GM19468 (cell line): ENCODE measurements at regions not wholly inside any gene's neighbourhood (a gene's known extent, or its start where the extent isn't known, plus 50 kb on each side); places are given as distances from the start of the nearest gene placed in this dataset.

Experiments used
- ATAC-seq: cut with Tn5 transposase; IDR thresholded peaks from one replicate; pipeline ENCODE4 v1.9.1; 2021; ENCODE audit warnings: mild to moderate bottlenecking, moderate library complexity, moderate number of reproducible peaks; ENCODE audit not compliant: unreplicated experiment; ENCODE audit errors: extremely low read depth

DNA sequence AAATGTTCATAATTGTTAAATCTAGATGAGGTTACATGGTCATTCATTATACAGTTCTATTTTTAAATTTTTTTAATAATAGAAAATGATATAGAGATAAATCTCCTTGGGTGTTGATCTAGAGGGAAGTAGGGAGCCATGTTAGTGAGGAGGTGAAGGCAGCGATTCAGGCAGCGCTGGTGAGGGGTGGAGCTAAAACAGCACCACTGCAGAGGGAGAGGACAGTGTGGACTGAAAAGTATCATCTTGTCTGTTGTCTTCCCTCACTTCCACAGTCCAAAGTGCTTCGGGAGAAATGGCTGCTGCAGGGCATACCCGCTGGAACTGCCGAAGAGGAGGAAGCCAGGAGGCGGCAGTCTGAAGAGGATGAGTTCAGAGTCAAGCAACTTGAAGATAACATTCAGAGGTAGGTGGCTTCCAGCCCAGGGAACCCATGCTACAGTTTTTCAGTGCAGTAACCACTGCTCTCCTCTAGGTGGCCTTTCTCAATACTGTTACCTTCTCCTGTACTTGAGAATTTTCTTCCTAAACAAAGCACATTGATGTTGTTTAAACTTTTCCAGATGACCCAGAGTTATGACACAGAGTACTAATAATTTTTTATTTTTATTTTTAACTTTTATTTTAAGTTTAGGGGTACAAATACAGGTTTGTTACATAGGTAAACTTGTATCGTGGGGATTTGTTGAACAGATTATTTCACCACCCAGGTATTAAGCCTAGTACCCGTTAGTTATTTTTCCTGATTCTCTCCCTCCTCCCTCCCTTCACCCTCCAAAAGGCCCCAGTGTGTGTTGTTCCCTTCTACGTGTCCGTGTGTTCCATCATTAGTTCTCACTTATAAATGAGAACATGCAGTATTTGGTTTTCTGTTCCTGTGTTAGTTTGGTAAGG is 100.5 kb downstream of the PALM2AKAP2 start:
- no peak for ATAC-seq

DNA sequence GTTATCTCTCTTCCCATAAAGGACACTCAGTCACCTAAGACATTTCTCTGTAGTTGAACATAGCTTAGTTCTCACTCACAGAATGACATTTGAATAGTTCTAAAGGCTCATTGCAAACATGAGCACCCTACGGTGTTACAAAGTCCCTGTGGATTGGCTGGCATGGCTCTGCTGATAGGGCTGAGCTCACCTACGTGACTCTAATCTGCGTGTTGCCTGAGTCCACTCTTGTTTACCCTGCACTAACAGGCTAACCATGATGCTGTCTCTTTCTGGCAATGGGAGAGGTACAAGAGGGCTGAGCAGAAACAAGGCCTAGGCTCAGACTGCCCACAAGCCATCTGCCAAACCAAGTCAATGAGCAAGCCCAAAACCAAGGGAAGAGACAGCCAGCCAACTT is 103.6 kb downstream of the PALM2AKAP2 start:
- no peak for ATAC-seq

DNA sequence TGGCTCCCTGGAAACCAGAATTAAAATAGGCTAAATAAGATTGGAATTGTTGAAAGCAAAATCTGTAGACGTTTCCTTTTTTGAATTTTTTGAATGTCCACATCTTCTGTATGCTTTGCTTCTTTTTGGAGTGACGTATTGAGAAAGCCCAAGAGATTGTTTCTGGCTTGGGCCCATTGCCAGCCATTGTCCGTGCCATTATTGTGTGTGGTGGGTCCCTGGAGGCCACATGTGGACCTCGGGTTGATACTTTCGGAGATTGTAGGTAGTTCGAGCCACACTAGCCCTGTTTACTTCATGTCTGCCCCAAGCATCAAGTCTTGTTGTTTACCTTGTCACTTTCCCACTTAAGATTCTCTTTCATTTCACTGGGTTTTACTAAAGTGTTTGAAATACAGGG is 106.0 kb downstream of the PALM2AKAP2 start:
- ATAC-seq: no peak

GRCh38 chr9:109886617-109887016 is 106.6 kb downstream of the PALM2AKAP2 start:
- ATAC-seq: no peak

DNA sequence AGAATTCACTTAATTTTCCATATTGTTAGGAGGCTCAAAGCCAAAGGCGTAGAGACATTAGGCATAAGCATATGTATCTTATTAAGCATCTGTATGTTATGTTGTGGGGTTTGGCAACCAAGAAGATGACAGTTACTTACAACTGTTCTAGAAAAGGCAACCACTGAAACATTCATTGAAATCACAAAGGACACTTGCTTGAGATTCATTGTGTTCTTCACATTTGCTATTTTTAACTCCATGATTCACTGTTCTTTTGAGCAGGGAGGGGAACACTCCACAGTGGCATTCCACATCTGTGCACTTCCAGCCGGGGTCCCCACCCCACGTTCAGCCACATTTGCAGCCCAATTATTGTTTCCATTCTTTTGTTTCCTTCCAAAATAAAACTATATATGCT is 107.1 kb downstream of the PALM2AKAP2 start:
- no peak for ATAC-seq

DNA sequence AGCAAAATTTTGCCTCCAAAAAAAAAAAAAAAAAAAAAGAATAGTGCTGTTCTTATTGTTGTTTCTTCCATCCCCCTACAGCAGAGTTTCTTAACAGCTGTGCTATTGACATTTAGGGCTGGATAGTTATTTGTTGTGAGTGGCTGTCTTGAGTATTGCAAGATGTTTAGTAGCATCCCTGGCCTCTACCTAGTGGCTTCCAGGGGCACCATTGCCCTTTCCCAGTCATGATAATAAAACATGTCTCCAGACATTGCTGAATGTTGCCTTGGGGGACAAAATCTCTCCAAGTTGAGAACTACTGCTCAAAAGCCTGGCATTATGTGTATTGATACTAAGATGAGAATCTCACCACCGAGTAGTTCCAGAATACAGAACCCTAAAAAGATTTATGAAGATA is 108.7 kb downstream of the PALM2AKAP2 start:
- no peak for ATAC-seq

- ATAC-seq: no peak
Observed at GRCh38 chr9:109889456-109889855, 109.5 kb downstream of the PALM2AKAP2 start.

DNA sequence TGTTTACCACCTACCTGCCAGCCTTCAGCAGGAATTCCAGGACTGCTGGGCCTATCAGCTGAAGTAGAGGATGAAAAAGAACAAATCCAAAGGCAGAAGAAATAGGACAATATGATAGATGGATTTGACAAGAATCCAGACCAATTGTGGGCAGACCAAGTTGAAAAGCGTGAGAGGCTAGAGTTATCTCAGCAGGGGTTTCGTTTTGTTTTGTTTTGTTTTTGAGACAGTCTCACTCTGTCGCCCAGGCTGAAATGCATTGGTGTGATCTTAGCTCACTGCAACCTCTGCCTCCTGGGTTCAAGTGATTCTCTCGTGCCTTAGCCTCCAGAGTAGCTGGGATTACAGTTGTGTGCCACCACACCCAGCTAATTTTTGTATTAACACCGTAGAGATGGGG is 113.2 kb downstream of the PALM2AKAP2 start:
- ATAC-seq: no peak

GRCh38 chr9:109894473-109894872 is 114.5 kb downstream of the PALM2AKAP2 start:
- ATAC-seq: no peak

GRCh38 chr9:109894921-109895758 is 115.1 kb downstream of the PALM2AKAP2 start:
- peak; percentile 28 for ATAC-seq

DNA sequence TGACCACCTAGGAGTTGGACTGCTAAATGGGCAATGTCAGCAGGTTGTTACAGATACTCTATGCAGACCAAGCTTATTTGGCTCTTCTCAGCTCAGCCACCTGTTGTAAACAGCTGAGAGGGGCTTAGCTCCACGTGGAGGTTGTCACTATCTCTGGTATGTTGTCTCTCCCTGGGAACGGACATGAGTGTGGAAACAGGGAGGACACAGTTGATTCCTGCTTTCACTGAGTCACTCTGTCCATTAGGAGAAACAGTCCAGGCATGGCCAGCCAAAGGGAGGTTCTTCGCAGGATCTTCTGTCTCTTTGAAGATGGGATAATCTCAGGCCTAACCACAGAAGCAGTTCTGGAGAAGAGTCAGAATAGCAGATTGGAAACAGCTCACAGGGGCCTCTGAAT is 121.2 kb downstream of the PALM2AKAP2 start:
- ATAC-seq: no peak

- ATAC-seq: no peak
Observed at GRCh38 chr9:109903515-109904138, 123.6 kb downstream of the PALM2AKAP2 start.

DNA sequence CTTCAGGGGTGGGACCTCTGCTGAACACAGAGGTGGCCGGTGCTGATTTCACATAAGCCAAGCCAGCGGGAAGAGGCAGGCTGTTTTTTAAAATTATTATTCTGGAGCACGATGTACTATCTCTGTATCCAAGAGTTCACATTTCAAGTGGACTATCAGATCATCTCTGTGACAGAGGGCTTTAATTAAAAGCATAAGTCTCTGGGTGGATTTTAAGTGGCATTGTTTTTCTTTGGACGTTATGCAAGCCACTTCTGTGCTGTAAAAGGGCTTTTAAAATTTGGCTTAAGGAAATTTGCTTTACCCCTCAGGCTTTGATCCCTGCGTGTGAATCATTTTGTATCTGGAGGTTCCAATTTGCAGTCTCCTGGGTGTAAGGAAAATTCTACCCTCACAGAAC is 124.7 kb downstream of the PALM2AKAP2 start:
- no peak for ATAC-seq

DNA sequence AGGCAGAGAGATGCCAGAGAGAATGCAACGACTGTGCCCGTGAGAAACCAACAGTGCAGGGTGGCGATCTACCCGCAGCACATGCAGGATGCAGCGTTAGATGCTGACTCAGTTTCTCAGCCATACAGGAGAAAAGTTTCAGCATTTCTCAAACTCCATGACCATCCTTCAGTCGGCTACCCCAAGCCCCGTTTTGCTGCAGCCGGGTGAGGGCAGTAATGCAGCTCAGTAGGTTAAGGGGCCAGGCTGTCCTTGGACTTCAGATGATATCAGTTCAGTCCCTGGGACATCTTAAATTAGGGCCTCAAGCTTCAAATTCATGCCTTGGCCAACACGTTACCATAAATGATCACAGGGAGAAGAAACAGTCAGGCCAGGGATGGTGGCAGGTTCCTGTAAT is 125.5 kb downstream of the PALM2AKAP2 start:
- no peak for ATAC-seq

DNA sequence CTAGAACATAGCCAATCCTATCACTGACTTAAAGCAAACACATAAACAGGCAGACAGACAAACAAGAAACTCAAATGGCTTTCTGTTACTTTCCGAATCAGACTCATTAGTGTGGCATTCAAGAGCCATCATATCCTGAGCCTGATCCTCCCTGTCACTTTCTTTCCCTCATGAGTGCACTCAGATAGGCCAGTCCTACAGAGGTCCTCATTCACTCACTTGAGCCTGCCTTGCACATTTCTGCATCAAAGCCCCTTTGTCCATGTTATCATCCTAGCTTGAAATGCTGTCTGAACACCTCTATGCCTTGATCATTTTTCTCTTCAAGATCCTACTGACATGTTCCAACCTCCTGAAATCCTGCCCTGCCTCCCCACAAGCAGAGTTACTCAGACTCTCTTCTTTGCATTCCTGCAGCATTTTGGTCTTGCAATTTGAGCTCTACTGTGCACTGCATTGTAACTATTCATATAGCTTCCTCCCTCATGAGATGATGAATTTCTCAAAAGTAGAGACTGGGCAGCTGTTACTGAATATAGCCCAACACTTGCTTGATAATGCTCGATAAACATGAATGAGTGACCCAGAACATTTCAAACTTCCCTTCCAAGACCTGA is 126.9 kb downstream of the PALM2AKAP2 start:
- no peak for ATAC-seq

- ATAC-seq: peak; percentile 57
Observed at GRCh38 chr9:109907400-109907799, 127.4 kb downstream of the PALM2AKAP2 start.

- no peak for ATAC-seq
Observed at GRCh38 chr9:109907810-109908458, 127.9 kb downstream of the PALM2AKAP2 start.

GRCh38 chr9:109908459-109909390 is 128.7 kb downstream of the PALM2AKAP2 start:
- no peak for ATAC-seq
